Vagina (tissue), 2 donors: ENCODE measurements at regions not wholly inside any gene's neighbourhood (a gene's known extent, or its start where the extent isn't known, plus 50 kb on each side); places are given as distances from the start of the nearest gene placed in this dataset.
"Not testable (repeated sequence)": the region's sequence is repeated elsewhere in the genome, so short reads cannot be mapped to it uniquely, and the experiment has no call there.

Experiments
- DNase-seq, 2 donors: peaks; one replicate each; pipeline ENCODE4 v3.0.0-alpha.2; 2017; ENCODE audit errors: extremely low spot score in 2 of 2
- H3K27ac ChIP-seq: fragments of 200-600 bp; sonication (generic); one replicate; pipeline ENCODE4 v1.5.1; 2019
- H3K27me3 ChIP-seq: fragments of 200-600 bp; sonication (generic); one replicate; pipeline ENCODE4 v1.5.1; 2019
- H3K36me3 ChIP-seq, 2 donors: fragments of 200-600 bp; sonication (generic); one replicate each; pipeline ENCODE4 v1.5.1; 2017 to 2019
- H3K4me1 ChIP-seq: fragments of 200-600 bp; sonication (generic); one replicate; pipeline ENCODE4 v1.5.1; 2019
- H3K4me3 ChIP-seq, 2 donors: fragments of 200-600 bp; sonication (generic); 1 replicate in 1 of 2; 2 replicates in 1 of 2; pipeline ENCODE4 v1.5.1; 2016 to 2019
- H3K9me3 ChIP-seq: fragments of 200-600 bp; sonication (generic); one replicate; pipeline ENCODE4 v1.5.1; 2019
- intact Hi-C: fragments of 100-400 bp; cut with DNase I; formaldehyde crosslinking; loops from one replicate; pipeline ENCODE4 v1.15.1; 2023

DNA sequence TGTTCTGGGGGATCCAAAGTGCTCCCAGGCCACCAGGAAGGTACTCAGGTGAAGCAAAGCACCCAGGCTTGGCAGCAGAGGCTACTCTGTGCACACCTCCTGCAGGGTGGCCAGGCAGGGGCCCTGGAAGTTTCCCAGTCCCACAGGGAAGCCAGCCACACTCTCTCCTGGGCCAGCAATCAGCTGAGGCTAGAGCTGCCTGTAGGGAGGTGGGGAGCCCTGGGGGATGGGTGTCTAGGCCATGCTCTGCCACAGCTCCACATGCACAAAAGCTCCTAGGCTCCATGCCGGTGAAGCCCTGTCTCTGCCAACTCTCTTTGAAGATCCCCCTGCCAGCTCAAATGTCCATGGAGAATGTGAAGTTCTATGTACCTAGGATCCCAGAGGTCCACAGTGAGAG, 231.4 kb downstream of the SPATA31A6 start:
- intact Hi-C loops, DNase-seq, H3K27me3 ChIP-seq, H3K4me1 ChIP-seq, H3K4me3 ChIP-seq, H3K36me3 ChIP-seq, H3K9me3 ChIP-seq, H3K27ac ChIP-seq: not testable (repeated sequence)

DNA sequence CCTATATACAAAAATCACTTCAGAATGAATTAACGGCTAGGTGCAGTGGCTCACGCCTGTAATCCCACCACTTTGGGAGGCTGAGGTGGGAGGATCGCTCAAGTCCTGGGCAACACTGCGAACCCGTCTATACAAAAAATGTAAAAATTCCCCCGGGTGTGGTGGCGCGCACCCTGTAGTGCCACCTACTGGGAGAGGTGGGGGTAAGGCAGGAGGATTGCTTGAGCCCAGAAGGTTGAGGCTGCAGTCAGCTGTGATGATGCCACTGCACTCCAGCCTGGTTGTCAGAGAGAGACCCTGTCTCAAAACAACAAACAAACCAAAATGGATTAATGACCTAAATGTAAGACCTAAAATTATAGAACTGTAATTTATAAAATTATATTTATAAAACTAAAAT, 236.2 kb downstream of the SPATA31A6 start:
- H3K27ac ChIP-seq, H3K4me3 ChIP-seq, H3K9me3 ChIP-seq, H3K4me1 ChIP-seq, H3K27me3 ChIP-seq, intact Hi-C loops, DNase-seq, H3K36me3 ChIP-seq: not testable (repeated sequence)

DNA sequence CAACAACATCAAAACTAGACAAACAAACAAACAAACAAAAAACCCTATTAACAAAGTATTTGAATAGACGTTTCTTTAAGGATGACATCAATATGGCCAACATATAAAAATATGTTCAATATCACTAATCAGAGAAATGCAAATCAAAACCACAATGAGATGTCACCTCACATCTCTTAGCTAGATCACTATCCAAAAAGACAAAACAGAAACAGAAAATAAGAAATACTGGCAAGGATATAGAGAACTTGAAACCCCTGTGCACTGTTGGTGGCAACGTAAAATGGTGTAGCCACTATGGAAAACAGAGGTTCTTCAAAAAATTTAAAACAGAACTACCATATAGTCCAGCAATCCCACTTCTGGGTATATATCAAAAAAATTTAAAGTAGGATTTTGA, 236.9 kb downstream of the SPATA31A6 start:
- DNase-seq, H3K4me3 ChIP-seq, intact Hi-C loops, H3K36me3 ChIP-seq, H3K9me3 ChIP-seq, H3K4me1 ChIP-seq, H3K27me3 ChIP-seq, H3K27ac ChIP-seq: not testable (repeated sequence)

DNA sequence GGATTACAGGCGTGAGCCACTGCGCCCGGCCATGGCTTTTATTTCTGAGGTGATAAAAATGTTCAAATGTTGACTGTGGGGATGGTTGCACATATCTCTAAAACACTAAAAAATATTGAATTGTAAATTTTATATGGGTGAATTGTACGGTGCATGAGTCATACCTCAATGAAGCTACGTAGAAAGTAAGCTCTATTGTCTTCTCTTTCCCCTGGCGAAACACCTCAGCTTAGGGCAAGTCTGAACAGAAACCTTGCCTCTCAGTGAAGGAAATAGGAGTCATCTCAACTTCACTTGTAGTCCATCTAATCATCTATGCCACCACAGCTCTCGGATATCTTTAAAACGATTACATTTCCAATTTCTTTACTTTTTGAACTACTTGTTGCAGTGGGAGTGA, 238.2 kb downstream of the SPATA31A6 start:
- DNase-seq: not testable (repeated sequence)

DNA sequence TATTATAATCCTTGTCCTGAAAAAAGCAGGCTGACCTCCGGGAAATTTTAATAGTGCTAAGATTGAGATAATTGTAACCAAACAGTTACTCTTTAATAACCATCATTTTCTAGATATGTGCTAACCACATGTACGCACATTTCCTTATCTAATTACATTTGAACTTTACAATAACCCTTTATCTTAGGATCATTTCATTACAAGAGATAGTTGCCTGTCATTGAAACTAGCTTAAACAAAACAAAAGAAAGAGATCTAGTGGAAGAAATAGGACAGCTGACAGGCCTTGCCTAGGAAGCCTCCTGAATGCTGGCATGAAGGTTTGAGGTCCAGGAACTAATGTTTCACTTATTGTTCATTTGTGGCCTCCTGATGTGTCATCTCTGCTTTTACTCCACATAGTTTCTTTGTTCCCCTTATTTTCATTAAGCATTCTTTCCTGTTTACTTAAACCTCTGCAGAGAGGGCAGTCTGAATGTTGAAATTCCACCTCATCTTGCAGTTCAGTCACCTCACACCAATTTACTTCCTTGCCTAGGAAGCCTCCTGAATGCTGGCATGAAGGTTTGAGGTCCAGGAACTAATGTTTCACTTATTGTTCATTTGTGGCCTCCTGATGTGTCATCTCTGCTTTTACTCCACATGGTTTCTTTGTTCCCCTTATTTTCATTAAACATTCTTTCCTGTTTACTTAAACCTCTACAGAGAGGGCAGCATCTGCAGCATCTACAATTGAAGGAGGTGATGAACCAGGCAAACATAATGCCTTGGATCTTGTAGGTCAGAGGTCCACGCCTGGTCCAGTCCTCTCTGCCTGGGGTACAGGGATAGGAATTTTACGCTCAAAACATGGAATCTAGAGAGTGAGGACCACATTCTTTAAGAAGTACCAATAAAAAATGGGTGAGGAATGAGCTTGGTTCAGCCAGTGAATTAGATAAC, 247.5 kb downstream of the SPATA31A6 start:
- H3K27me3 ChIP-seq, intact Hi-C loops, H3K4me1 ChIP-seq: not testable (repeated sequence)

More for the DNA sequence above, 238.2 kb downstream of the SPATA31A6 start:
- H3K4me3 ChIP-seq, H3K9me3 ChIP-seq, H3K36me3 ChIP-seq, H3K27ac ChIP-seq, H3K4me1 ChIP-seq, intact Hi-C loops, H3K27me3 ChIP-seq: not testable (repeated sequence)

DNA sequence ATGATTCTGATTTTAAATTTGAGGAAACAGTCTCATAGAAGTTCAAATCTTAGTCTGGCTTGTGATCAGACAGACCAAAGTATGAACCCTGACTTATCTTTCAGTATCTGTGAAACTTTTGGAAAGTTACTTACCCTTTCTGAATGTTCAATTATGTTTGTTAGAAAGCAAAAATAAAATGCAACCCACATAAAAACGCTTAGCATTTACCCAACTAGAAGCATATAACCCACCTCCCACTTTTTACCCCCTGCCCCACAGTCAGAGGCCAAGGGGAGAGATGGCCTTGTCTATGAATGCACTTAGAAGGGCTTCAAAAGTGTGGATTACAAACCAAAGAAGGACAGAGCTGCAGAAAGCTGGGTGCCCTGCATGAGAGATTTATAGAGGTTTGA, 248.2 kb downstream of the SPATA31A6 start:
- H3K27ac ChIP-seq, H3K9me3 ChIP-seq, H3K36me3 ChIP-seq, H3K4me1 ChIP-seq, H3K4me3 ChIP-seq, DNase-seq, H3K27me3 ChIP-seq, intact Hi-C loops: not testable (repeated sequence)

More for the DNA sequence above, 247.5 kb downstream of the SPATA31A6 start:
- not testable (repeated sequence) for H3K9me3 ChIP-seq, H3K4me3 ChIP-seq, H3K36me3 ChIP-seq, H3K27ac ChIP-seq, DNase-seq

DNA sequence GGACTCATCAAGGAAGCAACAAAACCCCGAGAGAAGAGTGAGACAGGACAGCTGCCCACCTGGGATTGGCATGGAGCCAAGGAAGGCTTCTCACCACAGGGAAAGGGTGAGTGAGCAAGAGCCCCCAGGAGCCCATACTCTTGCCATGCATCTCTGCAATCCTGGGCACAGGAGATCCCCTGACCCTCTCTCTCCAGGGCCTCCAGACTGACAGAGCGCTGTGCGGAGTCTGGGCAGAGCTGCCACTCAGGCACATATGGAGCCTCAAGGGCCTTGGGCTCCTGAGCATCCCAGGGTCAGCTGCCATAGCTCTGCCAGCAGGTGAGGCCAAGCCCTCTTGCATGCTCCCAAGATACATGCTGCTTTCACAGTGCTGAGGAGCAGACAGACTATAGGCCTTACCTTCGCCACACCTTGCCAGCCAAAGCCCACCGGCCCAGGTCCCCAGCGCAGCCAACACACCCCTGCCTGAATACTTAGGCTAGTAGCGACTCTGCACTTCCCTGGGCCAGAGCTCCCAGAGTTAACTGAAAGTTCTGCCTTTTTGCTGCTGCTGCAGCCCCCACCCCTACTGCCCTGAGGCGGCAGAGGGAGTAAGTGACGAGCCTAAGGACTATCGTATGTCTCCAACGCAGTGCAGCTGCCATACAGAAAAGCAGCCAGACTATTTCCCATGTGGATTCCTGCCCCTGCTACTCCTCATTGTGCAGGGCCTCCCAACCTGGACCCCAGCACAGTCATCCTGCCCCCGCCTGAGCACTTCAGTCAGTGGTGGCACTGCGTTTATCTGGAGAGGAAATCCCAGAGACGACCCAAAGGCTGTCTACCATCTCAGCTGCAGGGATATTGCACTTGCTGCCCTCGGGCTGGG, 251.6 kb downstream of the SPATA31A6 start:
- H3K4me1 ChIP-seq, H3K4me3 ChIP-seq, intact Hi-C loops, DNase-seq, H3K36me3 ChIP-seq, H3K27me3 ChIP-seq, H3K9me3 ChIP-seq, H3K27ac ChIP-seq: not testable (repeated sequence)

DNA sequence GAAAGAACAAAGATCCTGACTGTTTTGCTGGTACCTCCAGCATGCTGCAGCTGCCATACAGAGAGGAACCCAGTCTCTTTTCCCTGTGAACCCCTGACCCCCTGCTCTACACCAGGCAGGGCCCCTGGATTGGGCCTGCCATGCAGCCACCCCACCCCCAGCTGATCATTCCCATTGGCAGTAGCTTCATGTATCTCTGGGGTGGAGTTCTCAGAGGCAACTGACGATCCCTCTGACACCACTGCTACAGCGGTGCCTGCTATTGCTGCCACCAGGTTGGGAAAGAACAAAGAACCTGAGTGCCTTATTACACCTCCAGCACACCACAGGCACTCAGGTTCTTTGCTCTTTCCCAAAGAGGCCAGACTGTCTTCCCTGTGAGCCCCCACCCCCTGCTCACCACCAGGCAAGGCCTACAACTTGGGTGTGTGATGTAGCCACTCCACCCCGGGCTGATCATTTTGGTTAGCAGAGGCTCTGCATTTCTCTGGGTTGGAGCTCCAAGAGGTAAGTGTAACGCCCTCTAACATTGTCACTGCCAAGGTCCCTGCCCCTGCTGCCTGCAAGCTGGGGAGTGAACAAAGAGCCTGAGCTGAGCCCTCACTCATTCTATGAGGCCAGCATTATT, 252.4 kb downstream of the SPATA31A6 start:
- H3K9me3 ChIP-seq, intact Hi-C loops, H3K4me3 ChIP-seq, H3K4me1 ChIP-seq, H3K27me3 ChIP-seq, DNase-seq, H3K27ac ChIP-seq, H3K36me3 ChIP-seq: not testable (repeated sequence)

DNA sequence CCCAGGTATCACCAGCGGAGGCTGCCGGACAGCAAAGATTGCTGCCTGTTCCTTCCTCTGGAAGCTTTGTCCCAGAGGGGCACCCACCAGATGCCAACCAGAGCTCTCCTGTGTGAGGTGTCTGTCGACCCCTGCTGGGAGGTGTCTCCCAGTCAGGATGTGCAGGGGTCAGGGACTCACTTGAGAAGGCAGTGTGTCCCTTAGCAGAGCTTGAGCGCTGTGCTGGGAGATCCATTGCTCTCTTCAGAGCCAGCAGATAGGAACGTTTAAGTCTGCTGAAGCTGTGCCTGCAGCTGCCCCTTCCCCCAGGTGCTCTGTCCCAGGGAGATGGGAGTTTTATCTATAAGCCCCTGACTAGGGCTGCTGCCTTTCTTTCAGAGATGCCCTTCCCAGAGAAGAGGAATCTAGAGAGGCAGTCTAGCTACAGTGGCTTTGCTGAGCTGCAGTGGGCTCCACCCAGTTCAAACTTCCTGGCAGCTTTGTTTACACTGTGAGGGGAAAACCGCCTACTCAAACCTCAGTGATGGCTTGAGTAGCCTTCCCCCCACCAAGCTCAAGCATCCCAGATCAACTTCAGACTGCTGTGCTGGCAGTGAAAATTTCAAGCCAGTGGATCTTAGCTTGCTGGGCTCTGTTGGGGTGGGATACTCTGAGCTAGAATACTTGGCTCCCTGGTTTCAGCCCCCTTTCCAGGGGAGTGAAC, 253.7 kb downstream of the SPATA31A6 start:
- H3K9me3 ChIP-seq, H3K4me1 ChIP-seq, DNase-seq, H3K27me3 ChIP-seq, H3K4me3 ChIP-seq, intact Hi-C loops, H3K27ac ChIP-seq, H3K36me3 ChIP-seq: not testable (repeated sequence)

DNA sequence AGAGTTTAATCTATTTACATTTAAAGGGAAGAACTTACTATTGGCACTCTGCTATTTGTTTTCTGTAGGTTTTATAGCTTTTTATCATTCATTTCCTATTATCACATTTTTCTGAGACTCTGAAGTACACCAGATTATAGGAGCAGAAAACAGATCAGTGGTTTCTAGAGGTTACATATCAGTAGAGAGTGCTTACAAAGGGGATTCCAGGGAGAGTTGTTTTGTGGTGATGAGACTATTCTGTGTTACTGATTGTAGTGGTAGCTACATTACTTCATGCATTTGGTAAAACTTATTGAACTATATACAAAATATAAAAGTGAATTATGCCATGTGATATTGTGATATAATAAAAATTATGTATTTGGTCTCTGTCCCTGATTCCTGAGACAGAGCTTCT, 259.2 kb downstream of the SPATA31A6 start:
- H3K4me1 ChIP-seq, H3K4me3 ChIP-seq, H3K27me3 ChIP-seq, H3K9me3 ChIP-seq, DNase-seq, intact Hi-C loops, H3K36me3 ChIP-seq, H3K27ac ChIP-seq: not testable (repeated sequence)

DNA sequence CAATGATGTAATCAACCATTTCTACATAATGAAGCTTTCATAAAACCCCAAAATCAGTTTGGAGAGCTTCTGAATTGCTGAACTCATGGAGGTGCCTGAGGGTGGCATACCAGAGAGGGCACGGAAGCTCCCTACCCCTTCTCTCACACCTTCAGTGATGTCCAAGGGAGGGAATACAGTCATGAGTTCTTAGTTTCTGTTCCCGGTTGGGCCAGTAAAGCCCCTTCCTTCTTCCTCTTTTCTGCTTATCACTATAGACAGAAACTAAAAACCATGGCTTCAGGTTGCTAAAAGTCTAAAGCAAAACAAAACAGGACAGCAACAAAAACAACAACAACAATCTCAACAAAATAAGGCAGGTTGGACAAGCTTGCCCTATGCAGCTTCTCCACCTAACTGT, 260.0 kb downstream of the SPATA31A6 start:
- H3K4me3 ChIP-seq, H3K9me3 ChIP-seq, H3K27ac ChIP-seq, intact Hi-C loops, H3K27me3 ChIP-seq, H3K36me3 ChIP-seq, H3K4me1 ChIP-seq, DNase-seq: not testable (repeated sequence)

DNA sequence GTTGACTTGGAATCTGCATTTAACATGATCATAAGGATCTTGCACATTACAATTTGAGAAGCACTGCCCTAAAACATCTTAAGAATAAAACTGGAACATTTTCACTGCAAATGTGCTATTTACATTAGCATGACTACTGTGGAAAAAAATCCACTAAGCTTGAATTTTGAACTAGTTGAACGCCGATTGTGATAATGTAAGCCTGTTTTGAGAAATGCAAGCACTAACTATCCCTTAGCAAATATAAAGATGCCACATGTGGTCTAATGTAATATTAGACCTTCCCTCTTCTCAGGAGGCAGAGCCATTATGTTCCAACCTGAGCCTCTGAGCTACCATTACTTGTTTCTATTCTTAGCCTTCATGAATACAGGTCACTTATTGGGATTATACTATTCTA, 278.0 kb downstream of the SPATA31A6 start:
- H3K27ac ChIP-seq, H3K4me1 ChIP-seq, H3K4me3 ChIP-seq, intact Hi-C loops, H3K27me3 ChIP-seq, H3K36me3 ChIP-seq, H3K9me3 ChIP-seq, DNase-seq: not testable (repeated sequence)

DNA sequence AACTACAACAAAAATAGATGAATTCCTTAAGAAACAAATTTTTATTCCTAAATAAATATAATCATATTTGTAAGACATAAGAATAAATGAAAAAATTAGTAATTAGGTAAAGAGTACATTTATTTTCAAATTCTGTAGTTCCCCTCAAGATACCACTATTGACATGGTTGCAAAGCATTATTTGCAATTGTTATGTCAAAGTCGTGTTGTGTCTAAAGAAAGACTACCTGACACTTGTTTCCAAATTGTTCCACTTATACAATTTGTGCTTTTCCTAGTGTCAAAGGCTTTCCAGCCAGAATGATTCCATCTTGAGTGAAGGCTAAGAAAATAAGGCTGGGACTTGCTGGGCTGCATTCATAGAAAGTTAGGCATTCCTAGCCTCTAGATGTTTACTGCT, 278.4 kb downstream of the SPATA31A6 start:
- H3K9me3 ChIP-seq, DNase-seq, H3K4me1 ChIP-seq, H3K27me3 ChIP-seq, H3K27ac ChIP-seq, H3K4me3 ChIP-seq, intact Hi-C loops, H3K36me3 ChIP-seq: not testable (repeated sequence)
